Medulla oblongata (tissue), 1 donor: ENCODE measurements at regions not wholly inside any gene's neighbourhood (a gene's known extent, or its start where the extent isn't known, plus 50 kb on each side); places are given as distances from the start of the nearest gene placed in this dataset.

ENCODE experiments used
- DNase-seq: peaks from one replicate; pipeline ENCODE4 v3.0.0-alpha.2; 2015; ENCODE audit errors: extremely low spot score

DNA sequence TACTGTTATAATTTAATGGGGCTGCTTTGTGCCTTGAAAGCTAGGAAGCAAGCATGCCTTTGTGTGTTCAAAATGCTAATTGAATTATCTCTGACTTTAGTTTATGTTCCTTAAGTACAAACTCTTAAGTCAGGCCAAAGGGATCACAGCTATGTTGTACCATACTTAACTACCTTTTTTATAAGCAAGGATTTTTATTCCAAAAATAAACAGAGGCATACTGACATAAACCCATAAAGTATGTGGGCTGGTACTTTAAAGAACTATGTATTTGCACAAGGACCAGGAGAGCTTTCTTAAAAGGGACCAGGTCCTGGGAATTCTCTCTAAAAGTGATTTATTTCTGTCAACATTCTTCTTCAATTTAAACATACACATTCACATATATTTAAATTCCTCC, 57.8 kb upstream of the HCCS start:
- DNase-seq: no peak

DNA sequence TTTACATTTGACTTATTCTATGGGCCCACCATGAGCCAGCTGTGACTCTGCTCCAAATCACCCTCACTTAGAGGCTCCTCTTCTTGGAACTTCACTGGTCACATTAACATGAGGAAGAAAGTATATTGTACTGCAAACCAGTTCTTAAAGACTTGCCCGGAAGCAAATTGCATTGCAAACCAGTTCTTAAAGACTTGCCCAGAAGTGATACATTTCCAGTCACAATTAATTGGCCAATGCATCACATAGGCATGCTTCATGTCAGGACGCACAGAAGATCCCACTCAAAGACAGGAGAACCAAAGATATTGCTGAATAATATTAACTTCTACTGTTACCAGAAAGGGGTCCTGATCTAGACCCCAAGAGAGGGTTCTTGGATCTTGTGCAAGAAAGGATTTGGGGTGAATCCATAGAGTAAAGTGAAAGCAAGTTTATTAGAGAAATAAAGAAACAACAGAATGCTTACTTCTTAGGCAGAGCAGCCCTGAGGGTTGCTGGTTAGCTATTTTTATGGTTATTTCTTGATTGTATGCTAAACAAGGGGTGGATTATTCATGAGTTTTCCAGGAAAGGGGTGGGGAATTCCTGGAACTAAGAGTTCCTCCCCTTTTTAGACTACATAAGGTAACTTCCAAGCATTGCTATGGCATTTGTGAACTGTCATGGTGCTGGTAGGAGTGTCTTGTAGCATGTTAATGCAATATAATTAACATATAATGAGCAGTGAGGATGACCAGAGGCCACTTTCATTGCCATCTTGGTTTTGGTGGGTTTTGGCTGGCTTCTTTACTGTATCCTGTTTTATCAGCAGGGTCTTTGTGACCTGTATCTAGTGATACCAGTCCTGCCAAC, 54.6 kb upstream of the HCCS start:
- no peak for DNase-seq

DNA sequence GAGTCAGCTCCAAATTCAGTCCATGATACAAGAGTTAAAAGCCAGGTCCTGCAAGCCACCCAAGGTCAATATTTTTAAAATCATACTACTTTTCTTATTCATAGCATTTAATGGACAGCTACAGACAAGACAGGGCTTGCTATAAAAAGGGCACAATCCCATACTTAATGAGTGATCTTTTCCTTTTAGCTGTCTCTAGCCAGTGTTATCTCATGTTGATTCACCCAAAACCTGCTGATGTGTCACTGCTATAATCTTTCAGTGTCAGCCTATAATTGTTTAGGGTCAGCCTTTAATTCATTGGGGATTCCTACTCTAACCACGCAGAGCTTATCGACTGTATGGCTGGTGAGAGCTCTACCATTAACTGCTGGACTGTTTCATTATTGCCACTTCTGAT, 51.2 kb upstream of the HCCS start:
- no peak for DNase-seq
